HEK293 (cell line): ENCODE measurements at regions not wholly inside any gene's neighbourhood (a gene's known extent, or its start where the extent isn't known, plus 50 kb on each side); places are given as distances from the start of the nearest gene placed in this dataset.

ENCODE experiments used
- CTCF ChIA-PET: fragments of 350-600 bp; formaldehyde crosslinking; extraction: SDS; loops from one replicate; lab custom pipeline; 2021; ENCODE audit warnings: antibody characterized with exemption; lab: Yijun Ruan, JAX
- POLR2A ChIA-PET: fragments of 300-600 bp; formaldehyde crosslinking; extraction: SDS; loops from one replicate; lab custom pipeline; 2020; ENCODE audit warnings: antibody characterized with exemption, inconsistent platforms; lab: Yijun Ruan, JAX
- H3K27ac ChIP-seq: fragments of 200-500 bp; sonication (Bioruptor generic); 2 replicates; pipeline ENCODE4 v1.5.1; 2014; ENCODE audit warnings: low read depth, low read length, control low read depth, inconsistent platforms; ENCODE audit errors: extremely low read depth
- H3K36me3 ChIP-seq, 2 experiments: fragments of 200-500 bp in 1 of 2; sonication (Bioruptor generic) in 1 of 2; 1 replicate in 1 of 2; 2 replicates in 1 of 2; pipeline ENCODE4 v1.5.1; 2014 to 2017; ENCODE audit warnings: inconsistent platforms in 2 of 2, low read length in 2 of 2; ENCODE audit not compliant: control insufficient read depth in 2 of 2, insufficient read depth in 1 of 2
- H3K4me1 ChIP-seq: fragments of 200-500 bp; sonication (Bioruptor generic); 2 replicates; pipeline ENCODE4 v1.5.1; 2014; ENCODE audit warnings: mild to moderate bottlenecking, low read length, inconsistent platforms; ENCODE audit not compliant: control insufficient read depth, insufficient read depth
- H3K4me3 ChIP-seq: 2 replicates; pipeline ENCODE4 v1.5.1; 2011; ENCODE audit warnings: low read depth, mild to moderate bottlenecking, control low read depth, low read length, moderate library complexity
- H3K9me3 ChIP-seq: fragments of 200-500 bp; sonication (Bioruptor generic); 2 replicates; pipeline ENCODE4 v1.5.1; 2014; ENCODE audit warnings: low read depth, low read length, inconsistent platforms; ENCODE audit not compliant: control insufficient read depth, insufficient read depth
- KLF10 ChIP-seq: fragments of 450-650 bp; IDR thresholded peaks from 2 replicates; pipeline ENCODE4 v1.5.1; 2018; ENCODE audit warnings: missing biosample characterization, mild to moderate bottlenecking, missing genetic modification characterization
- KLF8 ChIP-seq: fragments of 450-650 bp; formaldehyde crosslinking; IDR thresholded peaks from 2 replicates; pipeline ENCODE4 v1.5.1; 2016; ENCODE audit warnings: missing biosample characterization, missing genetic modification characterization
- MEIS1 ChIP-seq: sonication (generic); formaldehyde crosslinking; IDR thresholded peaks from 2 replicates; pipeline ENCODE4 v1.8.1; 2022; ENCODE audit warnings: missing genetic modification reagents, mild to moderate bottlenecking, borderline replicate concordance
- WT1 ChIP-seq: fragments of 450-650 bp; formaldehyde crosslinking; IDR thresholded peaks from 2 replicates; pipeline ENCODE4 v1.5.1; 2016; ENCODE audit warnings: missing biosample characterization, missing genetic modification characterization
- ZBTB48 ChIP-seq: fragments of 450-650 bp; formaldehyde crosslinking; IDR thresholded peaks from 2 replicates; pipeline ENCODE4 v1.5.1; 2016; ENCODE audit warnings: missing biosample characterization, missing genetic modification characterization
- ZNF174 ChIP-seq: fragments of 450-650 bp; formaldehyde crosslinking; IDR thresholded peaks from 2 replicates; pipeline ENCODE4 v1.5.0; 2017; ENCODE audit warnings: missing biosample characterization, mild to moderate bottlenecking, missing genetic modification characterization
- ZNF184 ChIP-seq: fragments of 450-650 bp; IDR thresholded peaks from 2 replicates; pipeline ENCODE4 v1.5.1; 2018; ENCODE audit warnings: missing biosample characterization, mild to moderate bottlenecking, missing genetic modification characterization
- ZNF19 ChIP-seq: fragments of 450-650 bp; formaldehyde crosslinking; IDR thresholded peaks from 2 replicates; pipeline ENCODE4; 2016; ENCODE audit warnings: missing biosample characterization, missing genetic modification characterization, low read depth
- ZNF2 ChIP-seq: fragments of 450-650 bp; formaldehyde crosslinking; IDR thresholded peaks from 2 replicates; pipeline ENCODE4 v1.5.1; 2016; ENCODE audit warnings: missing biosample characterization, missing genetic modification characterization
- ZNF292 ChIP-seq: fragments of 450-650 bp; formaldehyde crosslinking; IDR thresholded peaks from 2 replicates; pipeline ENCODE4 v1.5.1; 2016; ENCODE audit warnings: low read depth, missing biosample characterization, missing genetic modification characterization, borderline replicate concordance
- ZNF302 ChIP-seq: fragments of 450-650 bp; formaldehyde crosslinking; IDR thresholded peaks from 2 replicates; pipeline ENCODE4 v1.5.1; 2016; ENCODE audit warnings: missing biosample characterization, missing genetic modification characterization, low read depth
- ZNF324 ChIP-seq: fragments of 450-650 bp; formaldehyde crosslinking; IDR thresholded peaks from 2 replicates; pipeline ENCODE4 v1.5.1; 2016; ENCODE audit warnings: missing biosample characterization, missing genetic modification characterization
- ZNF596 ChIP-seq: fragments of 450-650 bp; IDR thresholded peaks from 2 replicates; pipeline ENCODE4 v1.5.0; 2018; ENCODE audit warnings: missing biosample characterization, mild to moderate bottlenecking, missing genetic modification characterization, moderate library complexity
- ZNF600 ChIP-seq: fragments of 450-650 bp; formaldehyde crosslinking; IDR thresholded peaks from 2 replicates; pipeline ENCODE4 v1.5.1; 2016; ENCODE audit warnings: missing biosample characterization, missing genetic modification characterization
- ZNF660 ChIP-seq: fragments of 450-650 bp; IDR thresholded peaks from 2 replicates; pipeline ENCODE4 v1.5.1; 2018; ENCODE audit warnings: missing biosample characterization, mild to moderate bottlenecking, missing genetic modification characterization
- ZNF664 ChIP-seq: fragments of 450-650 bp; formaldehyde crosslinking; IDR thresholded peaks from 2 replicates; pipeline ENCODE4 v1.5.1; 2016; ENCODE audit warnings: missing biosample characterization, missing genetic modification characterization
- ZNF792 ChIP-seq: fragments of 450-650 bp; formaldehyde crosslinking; IDR thresholded peaks from 2 replicates; pipeline ENCODE4 v1.5.1; 2016; ENCODE audit warnings: missing biosample characterization, missing genetic modification characterization
- TF ChIP-seq, protein P1 (sequence below): fragments of 450-650 bp; formaldehyde crosslinking; IDR thresholded peaks from 2 replicates; pipeline ENCODE4 v1.5.1; 2016; ENCODE audit warnings: missing biosample characterization, missing genetic modification characterization, low read depth
- TF ChIP-seq, protein P2 (sequence below): fragments of 450-650 bp; formaldehyde crosslinking; IDR thresholded peaks from 2 replicates; pipeline ENCODE4 v1.5.1; 2016; ENCODE audit warnings: missing biosample characterization, missing genetic modification characterization, borderline replicate concordance
- TF ChIP-seq, protein P3 (sequence below): fragments of 450-650 bp; formaldehyde crosslinking; IDR thresholded peaks from 2 replicates; pipeline ENCODE4 v1.5.1; 2016; ENCODE audit warnings: missing biosample characterization, missing genetic modification characterization
- TF ChIP-seq, protein P4 (sequence below): fragments of 450-650 bp; formaldehyde crosslinking; conservative IDR thresholded peaks from 2 replicates; pipeline ENCODE4 v1.5.1; 2016; ENCODE audit warnings: low read depth, missing biosample characterization, missing genetic modification characterization
- TF ChIP-seq, protein P5 (sequence below): fragments of 450-650 bp; formaldehyde crosslinking; IDR thresholded peaks from 2 replicates; pipeline ENCODE4 v1.5.1; 2016; ENCODE audit warnings: missing biosample characterization, missing genetic modification characterization, low read depth
- TF ChIP-seq, protein P6 (sequence below): fragments of 450-650 bp; formaldehyde crosslinking; IDR thresholded peaks from 2 replicates; pipeline ENCODE4 v1.5.1; 2016; ENCODE audit warnings: missing biosample characterization, missing genetic modification characterization

DNA sequence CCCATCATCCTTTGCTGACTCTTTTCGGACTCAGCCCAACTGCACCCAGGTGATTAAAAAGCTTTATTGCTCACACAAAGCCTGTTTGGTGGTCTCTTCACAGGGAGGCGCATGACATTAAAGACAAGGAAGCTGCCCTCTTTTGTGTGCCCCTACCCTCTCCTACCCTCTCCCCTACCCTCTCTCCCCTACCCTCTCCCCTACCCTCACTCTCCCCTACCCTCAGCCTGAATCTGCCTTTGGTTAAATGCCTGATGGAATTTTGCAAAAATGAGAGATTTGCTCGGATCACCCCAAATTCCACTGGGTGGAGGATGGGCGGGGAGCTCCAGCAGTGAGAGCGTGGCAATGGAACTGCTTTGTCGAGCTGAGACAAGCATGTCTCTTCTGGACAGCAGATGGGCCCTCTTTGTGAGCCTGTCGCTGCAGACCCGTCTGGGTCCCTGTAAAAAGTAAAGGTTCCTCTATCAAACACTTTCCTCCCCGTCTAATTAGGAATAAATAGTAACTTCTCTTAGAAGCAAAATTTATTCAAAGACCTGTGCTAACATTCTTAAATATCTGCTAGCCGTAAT is 76.4 kb upstream of the MLN start:
- no peak overlapping the region for H3K4me3 ChIP-seq
- H3K4me1 ChIP-seq, result no peaks in the 10 kb centered on the region
- CTCF ChIA-PET, result interaction anchor here (0.5 to 1.1 kb wide), 5 partner anchors 79 to 286 kb away, joined by 3 to 5 read pairs (median 4); no protein-coding TSS in a partner anchor
- POLR2A ChIA-PET, result no interaction called here
- no peak overlapping the region for H3K27ac ChIP-seq
- H3K36me3 ChIP-seq, result no peaks in the 10 kb centered on the region
- TF ChIP-seq, protein P1, sequence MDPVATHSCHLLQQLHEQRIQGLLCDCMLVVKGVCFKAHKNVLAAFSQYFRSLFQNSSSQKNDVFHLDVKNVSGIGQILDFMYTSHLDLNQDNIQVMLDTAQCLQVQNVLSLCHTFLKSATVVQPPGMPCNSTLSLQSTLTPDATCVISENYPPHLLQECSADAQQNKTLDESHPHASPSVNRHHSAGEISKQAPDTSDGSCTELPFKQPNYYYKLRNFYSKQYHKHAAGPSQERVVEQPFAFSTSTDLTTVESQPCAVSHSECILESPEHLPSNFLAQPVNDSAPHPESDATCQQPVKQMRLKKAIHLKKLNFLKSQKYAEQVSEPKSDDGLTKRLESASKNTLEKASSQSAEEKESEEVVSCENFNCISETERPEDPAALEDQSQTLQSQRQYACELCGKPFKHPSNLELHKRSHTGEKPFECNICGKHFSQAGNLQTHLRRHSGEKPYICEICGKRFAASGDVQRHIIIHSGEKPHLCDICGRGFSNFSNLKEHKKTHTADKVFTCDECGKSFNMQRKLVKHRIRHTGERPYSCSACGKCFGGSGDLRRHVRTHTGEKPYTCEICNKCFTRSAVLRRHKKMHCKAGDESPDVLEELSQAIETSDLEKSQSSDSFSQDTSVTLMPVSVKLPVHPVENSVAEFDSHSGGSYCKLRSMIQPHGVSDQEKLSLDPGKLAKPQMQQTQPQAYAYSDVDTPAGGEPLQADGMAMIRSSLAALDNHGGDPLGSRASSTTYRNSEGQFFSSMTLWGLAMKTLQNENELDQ (tag by site-specific recombination), result no peak
- TF ChIP-seq ZBTB48 (tag by site-specific recombination), result no peak
- no peak for TF ChIP-seq ZNF184 (tag by site-specific recombination)
- TF ChIP-seq, protein P2, sequence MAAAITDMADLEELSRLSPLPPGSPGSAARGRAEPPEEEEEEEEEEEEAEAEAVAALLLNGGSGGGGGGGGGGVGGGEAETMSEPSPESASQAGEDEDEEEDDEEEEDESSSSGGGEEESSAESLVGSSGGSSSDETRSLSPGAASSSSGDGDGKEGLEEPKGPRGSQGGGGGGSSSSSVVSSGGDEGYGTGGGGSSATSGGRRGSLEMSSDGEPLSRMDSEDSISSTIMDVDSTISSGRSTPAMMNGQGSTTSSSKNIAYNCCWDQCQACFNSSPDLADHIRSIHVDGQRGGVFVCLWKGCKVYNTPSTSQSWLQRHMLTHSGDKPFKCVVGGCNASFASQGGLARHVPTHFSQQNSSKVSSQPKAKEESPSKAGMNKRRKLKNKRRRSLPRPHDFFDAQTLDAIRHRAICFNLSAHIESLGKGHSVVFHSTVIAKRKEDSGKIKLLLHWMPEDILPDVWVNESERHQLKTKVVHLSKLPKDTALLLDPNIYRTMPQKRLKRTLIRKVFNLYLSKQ (tag by site-specific recombination), result no peak
- no peak for TF ChIP-seq ZNF292 (tag by site-specific recombination)
- TF ChIP-seq, protein P3, sequence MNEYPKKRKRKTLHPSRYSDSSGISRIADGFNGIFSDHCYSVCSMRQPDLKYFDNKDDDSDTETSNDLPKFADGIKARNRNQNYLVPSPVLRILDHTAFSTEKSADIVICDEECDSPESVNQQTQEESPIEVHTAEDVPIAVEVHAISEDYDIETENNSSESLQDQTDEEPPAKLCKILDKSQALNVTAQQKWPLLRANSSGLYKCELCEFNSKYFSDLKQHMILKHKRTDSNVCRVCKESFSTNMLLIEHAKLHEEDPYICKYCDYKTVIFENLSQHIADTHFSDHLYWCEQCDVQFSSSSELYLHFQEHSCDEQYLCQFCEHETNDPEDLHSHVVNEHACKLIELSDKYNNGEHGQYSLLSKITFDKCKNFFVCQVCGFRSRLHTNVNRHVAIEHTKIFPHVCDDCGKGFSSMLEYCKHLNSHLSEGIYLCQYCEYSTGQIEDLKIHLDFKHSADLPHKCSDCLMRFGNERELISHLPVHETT (tag by site-specific recombination), result no peak
- no peak for TF ChIP-seq ZNF302
- TF ChIP-seq ZNF596 (tag by site-specific recombination), result no peak
- no peak for TF ChIP-seq KLF8
- no peak for TF ChIP-seq WT1 (tag by site-specific recombination)
- no peak for TF ChIP-seq MEIS1
- TF ChIP-seq, protein P4, sequence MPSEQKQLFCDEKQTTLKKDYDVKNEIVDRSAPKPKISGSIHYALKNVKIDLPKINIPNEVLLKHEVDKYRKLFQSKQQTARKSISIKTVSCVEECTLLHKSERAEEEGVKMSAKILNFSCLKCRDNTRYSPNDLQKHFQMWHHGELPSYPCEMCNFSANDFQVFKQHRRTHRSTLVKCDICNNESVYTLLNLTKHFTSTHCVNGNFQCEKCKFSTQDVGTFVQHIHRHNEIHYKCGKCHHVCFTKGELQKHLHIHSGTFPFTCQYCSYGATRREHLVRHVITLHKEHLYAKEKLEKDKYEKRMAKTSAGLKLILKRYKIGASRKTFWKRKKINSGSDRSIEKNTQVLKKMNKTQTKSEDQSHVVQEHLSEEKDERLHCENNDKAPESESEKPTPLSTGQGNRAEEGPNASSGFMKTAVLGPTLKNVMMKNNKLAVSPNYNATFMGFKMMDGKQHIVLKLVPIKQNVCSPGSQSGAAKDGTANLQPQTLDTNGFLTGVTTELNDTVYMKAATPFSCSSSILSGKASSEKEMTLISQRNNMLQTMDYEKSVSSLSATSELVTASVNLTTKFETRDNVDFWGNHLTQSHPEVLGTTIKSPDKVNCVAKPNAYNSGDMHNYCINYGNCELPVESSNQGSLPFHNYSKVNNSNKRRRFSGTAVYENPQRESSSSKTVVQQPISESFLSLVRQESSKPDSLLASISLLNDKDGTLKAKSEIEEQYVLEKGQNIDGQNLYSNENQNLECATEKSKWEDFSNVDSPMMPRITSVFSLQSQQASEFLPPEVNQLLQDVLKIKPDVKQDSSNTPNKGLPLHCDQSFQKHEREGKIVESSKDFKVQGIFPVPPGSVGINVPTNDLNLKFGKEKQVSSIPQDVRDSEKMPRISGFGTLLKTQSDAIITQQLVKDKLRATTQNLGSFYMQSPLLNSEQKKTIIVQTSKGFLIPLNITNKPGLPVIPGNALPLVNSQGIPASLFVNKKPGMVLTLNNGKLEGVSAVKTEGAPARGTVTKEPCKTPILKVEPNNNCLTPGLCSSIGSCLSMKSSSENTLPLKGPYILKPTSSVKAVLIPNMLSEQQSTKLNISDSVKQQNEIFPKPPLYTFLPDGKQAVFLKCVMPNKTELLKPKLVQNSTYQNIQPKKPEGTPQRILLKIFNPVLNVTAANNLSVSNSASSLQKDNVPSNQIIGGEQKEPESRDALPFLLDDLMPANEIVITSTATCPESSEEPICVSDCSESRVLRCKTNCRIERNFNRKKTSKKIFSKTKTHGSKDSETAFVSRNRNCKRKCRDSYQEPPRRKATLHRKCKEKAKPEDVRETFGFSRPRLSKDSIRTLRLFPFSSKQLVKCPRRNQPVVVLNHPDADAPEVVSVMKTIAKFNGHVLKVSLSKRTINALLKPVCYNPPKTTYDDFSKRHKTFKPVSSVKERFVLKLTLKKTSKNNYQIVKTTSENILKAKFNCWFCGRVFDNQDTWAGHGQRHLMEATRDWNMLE (tag by site-specific recombination), result no peak
- TF ChIP-seq ZNF600 (tag by site-specific recombination), result no peak
- TF ChIP-seq ZNF664 (tag by site-specific recombination), result no peak
- TF ChIP-seq ZNF792 (tag by site-specific recombination), result no peak
- H3K9me3 ChIP-seq, result no peaks in the 10 kb centered on the region

DNA sequence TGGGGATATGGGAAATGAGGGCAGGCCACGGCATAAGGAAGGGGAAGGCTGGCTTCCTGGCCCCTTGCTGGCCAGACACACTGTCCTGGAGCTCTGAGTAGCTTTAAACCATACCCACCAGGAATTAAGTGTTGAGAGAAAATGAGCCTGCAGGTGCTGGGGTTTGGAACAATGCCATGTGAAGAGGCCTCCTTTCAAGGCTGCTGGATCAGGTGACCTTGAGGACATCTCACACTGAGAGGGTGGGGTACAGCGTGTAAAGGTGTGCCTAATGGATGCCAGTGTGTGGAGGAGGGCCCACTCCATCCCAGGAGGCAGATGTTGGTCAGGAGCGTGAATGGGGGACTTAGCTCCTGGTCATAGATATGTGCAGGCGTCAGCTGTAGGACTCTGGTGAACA is 74.8 kb upstream of the MLN start:
- ChIA-PET CTCF (interaction anchor here (0.6 kb wide), 1 partner anchor 83 kb away, joined by 3 read pairs; no protein-coding TSS in a partner anchor), POLR2A (no interaction called here)
- TF ChIP-seq ZNF19 (tag by site-specific recombination) (no peak), KLF10 (tag by site-specific recombination) (no peak), ZNF174 (tag by site-specific recombination) (no peak), ZNF660 (tag by site-specific recombination) (no peak), ZNF2 (tag by site-specific recombination) (no peak), ZNF324 (no peak)
- TF ChIP-seq, protein P5, sequence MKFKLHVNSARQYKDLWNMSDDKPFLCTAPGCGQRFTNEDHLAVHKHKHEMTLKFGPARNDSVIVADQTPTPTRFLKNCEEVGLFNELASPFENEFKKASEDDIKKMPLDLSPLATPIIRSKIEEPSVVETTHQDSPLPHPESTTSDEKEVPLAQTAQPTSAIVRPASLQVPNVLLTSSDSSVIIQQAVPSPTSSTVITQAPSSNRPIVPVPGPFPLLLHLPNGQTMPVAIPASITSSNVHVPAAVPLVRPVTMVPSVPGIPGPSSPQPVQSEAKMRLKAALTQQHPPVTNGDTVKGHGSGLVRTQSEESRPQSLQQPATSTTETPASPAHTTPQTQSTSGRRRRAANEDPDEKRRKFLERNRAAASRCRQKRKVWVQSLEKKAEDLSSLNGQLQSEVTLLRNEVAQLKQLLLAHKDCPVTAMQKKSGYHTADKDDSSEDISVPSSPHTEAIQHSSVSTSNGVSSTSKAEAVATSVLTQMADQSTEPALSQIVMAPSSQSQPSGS (tag by site-specific recombination), result no peak
- TF ChIP-seq, protein P6, sequence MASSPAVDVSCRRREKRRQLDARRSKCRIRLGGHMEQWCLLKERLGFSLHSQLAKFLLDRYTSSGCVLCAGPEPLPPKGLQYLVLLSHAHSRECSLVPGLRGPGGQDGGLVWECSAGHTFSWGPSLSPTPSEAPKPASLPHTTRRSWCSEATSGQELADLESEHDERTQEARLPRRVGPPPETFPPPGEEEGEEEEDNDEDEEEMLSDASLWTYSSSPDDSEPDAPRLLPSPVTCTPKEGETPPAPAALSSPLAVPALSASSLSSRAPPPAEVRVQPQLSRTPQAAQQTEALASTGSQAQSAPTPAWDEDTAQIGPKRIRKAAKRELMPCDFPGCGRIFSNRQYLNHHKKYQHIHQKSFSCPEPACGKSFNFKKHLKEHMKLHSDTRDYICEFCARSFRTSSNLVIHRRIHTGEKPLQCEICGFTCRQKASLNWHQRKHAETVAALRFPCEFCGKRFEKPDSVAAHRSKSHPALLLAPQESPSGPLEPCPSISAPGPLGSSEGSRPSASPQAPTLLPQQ (tag by site-specific recombination), result no peak

More for the DNA sequence above, 74.8 kb upstream of the MLN start:
- no peaks in the 10 kb centered on the region for H3K9me3 ChIP-seq
- no peak overlapping the region for H3K4me3 ChIP-seq
- H3K36me3 ChIP-seq, result no peaks in the 10 kb centered on the region
- H3K4me1 ChIP-seq, result no peaks in the 10 kb centered on the region
- no peak overlapping the region for H3K27ac ChIP-seq
